ENCODE measurements at regions not wholly inside any gene's neighbourhood (a gene's known extent, or its start where the extent isn't known, plus 50 kb on each side); places are given as distances from the start of the nearest gene placed in this dataset.
"Not testable (repeated sequence)": the region's sequence is repeated elsewhere in the genome, so short reads cannot be mapped to it uniquely, and the experiment has no call there.

DNA sequence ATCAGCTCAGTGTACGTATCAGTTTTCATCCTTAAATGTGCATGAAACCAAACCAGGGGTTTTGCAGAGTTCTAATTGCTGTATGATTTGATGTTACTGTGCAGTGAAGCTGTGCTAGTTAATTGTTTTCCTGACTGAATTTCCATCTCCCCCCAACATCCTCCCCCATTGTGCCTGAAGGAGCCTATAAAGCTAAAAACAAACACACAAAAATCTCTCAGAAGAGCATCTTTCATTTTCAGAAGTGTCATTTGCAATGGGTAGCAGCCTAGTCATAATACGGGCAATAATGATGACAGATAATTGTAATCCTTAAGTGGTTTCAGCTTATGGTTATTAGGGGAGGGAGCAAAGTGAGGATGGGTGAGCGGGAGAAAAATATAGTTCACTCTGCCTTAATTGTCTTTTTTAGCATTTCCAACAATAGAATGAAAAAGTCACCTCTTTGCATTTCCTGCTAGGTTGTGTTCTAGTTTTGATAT, 207.9 kb upstream of the TBL1XR1 start:
- peak; percentile 81 for DNase-seq

- DNase-seq: peak; percentile 57
Observed at GRCh38 chr3:177410730-177411129, 213.4 kb upstream of the TBL1XR1 start.

DNA sequence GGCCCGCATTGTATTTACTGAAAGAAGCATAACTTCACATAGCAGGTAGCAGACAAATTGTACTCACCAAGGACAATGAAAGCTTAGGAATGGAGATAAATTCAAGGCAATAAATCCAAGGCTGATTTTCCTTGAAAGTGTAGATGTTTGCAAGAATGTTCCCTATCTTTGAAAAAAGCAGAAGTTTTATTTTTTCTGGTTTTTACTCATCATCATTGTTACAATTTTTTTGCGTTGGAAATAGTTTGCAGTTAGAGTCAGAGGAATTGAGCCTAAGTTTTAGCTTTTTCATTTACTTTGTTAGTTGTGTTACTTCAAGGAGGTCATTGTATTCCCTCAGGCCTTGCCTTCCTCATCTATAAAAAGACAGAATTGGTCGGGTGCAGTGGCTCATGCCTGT, 213.9 kb upstream of the TBL1XR1 start:
- DNase-seq: no peak

GRCh38 chr3:177412677-177413170, 215.4 kb upstream of the TBL1XR1 start:
- not testable (repeated sequence) for DNase-seq

DNA sequence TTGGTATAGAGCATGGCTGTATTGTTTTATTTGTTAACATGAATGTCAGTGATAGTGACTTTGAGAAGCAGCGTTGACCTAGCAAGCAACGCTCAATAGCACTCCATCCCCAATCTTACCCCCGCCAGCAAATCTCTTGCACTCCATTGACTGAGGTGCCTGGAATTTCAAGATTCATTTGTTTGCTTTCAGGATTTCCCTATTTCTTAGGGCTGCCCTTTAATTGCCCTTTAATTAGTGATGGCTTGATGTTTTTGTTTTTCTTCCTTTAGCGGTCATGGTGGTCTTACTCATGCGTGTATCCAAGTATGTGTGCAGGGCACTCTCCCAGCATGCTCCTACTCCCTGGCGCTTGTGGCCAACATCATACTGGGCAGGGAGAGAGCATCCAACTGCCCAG, 216.8 kb upstream of the TBL1XR1 start:
- no peak for DNase-seq

DNA sequence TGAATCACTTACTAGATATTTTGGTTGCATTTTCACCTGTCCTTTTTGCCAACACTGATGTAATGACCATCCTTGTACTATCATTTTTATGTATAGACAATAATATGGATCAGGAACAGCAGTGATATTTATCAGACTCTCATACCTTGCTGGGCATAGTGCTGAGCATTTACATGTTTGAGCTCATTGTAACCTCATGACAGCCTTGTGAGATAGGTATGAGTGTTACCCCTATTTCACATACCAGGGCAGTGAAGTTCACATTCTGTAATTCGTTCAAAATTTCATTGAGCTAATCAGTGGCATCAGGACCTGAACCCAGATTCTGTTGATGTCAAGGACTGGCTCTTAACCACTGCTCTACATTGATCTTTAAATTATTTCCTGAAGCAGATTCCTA, 221.5 kb upstream of the TBL1XR1 start:
- no peak for DNase-seq

- DNase-seq: no peak
Observed at GRCh38 chr3:177419904-177420601, 222.8 kb upstream of the TBL1XR1 start.

DNA sequence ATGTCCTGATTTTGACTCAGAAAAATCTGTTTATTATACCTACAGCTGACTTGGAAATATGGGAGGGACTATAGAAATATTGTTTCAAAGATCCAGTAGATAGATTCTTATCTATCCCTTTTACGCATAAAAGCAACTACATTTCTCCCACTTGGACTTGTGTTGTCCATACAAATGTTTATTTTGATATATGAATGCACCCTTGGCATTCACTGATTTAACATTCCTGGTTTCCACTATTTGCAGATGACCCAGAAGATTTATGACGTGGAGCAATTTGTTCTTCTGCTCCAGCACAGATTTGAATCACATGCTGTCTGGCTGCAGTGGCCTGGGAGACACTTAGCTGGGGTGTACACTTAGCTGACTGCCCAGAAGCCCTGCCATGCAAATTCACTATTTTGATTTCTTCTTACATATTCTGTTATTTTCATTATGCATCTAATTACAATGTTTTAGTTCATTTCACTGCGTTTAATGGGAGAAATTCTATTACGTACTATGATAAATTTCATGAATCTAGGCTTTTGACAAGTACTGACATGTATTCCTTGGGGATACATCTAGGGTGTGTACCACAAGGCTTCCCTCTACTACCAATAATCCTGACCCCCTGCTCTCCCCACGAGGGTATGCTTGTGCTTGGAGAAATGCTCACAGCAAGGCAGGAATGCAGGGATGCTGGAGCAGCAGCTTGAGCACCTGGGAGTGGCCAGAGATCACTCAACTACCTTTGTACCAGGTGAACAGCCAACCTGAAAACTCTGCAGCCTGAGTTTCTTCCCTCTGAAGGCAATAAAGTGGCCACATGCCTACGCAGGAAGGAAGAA, 223.6 kb upstream of the TBL1XR1 start:
- DNase-seq: no peak

DNA sequence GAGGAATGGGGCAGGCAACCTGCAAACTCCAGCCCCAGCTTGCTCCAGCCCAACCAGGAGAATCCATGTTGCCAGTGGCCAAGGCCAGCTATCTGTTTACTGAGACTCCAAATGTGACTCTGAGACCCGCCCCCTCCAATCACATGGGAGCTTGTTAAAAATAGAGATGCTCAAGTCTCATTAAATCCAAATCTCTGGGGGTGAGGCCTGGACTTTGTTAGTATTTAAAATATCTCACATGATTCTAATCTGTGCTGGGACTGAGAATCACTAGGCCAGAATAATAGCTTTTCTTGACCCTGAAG, 224.2 kb upstream of the TBL1XR1 start:
- DNase-seq: no peak

DNA sequence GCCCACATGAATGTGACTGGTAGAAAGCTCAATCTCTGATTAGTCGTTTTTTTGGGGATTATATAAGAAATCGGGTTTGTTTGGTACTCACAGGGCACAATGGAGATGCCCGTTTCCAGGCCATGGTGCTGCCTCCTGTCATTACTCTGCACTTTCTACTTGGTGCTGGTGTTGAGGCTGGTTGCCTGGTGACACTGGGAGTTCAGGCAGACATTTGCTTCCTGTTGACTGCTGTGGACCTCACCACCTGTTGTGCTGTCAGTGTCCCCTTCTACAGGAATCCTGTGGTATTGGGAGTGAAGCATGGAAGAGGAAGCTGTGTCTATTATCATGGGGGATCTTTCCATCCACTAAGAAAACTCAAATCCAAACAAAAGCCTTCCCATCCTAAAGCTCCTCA, 227.2 kb upstream of the TBL1XR1 start:
- no peak for DNase-seq

DNA sequence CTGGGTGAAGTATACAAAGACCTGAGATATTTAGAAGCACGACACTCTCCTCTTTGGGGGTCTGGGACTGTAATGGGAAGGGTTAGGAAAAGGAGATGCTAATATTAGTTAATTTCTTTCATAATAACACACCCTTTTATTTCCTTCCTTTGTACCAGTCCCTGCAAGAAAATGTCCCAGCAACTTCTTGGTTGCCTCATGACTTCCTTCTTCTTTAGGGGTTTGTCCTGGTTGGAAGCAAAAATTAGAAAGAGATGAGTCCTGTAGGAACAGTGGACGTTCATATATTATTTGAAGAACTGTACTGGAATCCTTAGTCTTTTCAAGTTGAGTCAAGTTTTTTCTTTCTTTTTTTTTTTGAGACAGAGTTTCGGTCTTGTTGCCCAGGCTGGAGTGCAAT, 227.8 kb upstream of the TBL1XR1 start:
- DNase-seq: no peak

GRCh38 chr3:177426106-177426877, 229.0 kb upstream of the TBL1XR1 start:
- no peak for DNase-seq

GRCh38 chr3:177426878-177427495, 229.7 kb upstream of the TBL1XR1 start:
- no peak for DNase-seq

- no peak for DNase-seq
Observed at GRCh38 chr3:177427540-177427939, 230.3 kb upstream of the TBL1XR1 start.

GRCh38 chr3:177429079-177429478, 231.8 kb upstream of the TBL1XR1 start:
- DNase-seq: no peak

DNA sequence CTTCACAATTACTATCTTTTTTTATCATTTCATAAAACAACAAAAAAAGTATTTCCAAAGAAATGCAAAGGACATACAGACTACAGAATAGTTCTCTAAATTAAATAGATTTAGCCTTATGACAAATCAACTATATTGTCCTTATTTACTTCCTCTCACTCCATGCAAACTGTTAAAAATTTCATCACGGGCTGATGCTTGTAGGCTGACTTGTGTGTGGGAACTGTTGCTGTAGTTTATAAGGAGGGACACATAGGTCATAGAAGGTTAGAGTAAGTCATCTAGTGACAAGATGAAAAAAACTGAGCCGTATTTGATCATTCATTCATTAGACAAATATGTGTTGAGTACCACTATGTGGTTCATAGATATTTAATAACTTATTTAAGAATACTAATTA, 232.5 kb upstream of the TBL1XR1 start:
- DNase-seq: no peak

DNA sequence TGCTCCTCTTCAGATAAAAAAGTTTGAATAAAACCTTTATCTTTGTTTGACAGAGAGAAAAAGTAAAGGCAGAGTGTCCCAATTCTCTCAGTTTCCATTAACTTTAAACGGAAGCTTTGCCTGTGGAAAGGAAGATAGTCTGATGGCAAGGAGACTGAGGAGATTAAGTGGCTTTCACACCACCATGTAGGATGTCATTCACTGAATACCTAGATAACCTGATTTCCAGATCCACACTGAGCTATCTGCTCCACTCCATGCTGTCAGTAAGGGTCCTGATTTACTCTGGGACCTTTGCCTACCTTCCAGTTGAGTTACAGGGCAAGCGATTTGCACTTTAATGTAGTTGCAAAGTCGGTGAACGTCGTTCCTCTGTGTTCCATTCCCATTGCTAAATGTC, 233.4 kb upstream of the TBL1XR1 start:
- no peak for DNase-seq

GRCh38 chr3:177431525-177432176, 234.4 kb upstream of the TBL1XR1 start:
- peak; percentile 20 for DNase-seq

GRCh38 chr3:177435301-177435700, 238.0 kb upstream of the TBL1XR1 start:
- no peak for DNase-seq

DNA sequence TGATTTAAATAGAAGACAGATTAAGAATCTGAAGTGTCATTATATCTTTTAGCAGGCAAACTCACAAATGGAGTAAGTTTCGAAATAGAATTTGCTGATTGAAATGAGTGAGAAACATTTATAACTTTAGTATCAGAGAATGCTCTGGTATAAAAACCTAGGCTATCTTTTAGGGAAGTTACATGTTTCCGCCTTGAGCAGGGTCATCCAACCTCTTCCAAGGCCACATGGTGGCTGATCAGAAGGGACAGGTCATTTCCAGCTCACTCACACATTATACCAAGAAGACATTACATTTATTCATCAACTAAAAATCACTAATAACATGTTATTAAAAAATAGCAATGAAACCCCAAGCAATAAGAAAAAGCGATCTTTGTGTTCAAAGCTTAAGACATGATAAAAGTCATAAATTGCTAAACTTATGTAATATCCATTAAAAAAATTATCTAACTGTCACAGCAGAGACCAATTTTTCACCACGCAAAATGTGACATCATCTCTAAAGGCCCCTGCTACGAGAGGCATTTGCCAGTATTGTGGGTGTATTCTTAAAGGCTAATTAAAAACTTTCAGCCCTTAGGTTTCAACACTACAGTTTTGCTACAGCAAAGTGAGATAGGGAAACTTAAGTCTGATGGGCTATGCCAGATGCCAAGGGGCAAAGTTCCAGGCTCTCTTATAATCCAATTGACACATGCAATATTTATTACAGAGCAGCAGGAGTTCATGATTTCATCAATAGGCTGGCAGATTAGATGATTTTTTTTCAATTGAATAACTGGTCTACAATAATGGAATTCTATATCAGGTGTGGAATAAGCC, 240.4 kb upstream of the TBL1XR1 start:
- DNase-seq: no peak

GRCh38 chr3:177438596-177439220, 241.4 kb upstream of the TBL1XR1 start:
- DNase-seq: no peak
